ENCODE measurements at regions not wholly inside any gene's neighbourhood (a gene's known extent, or its start where the extent isn't known, plus 50 kb on each side); places are given as distances from the start of the nearest gene placed in this dataset.

- no peak for TF ChIP-seq CTCF (IDR thresholded peaks at IDR 0.05; ENCODE audit: borderline replicate concordance, insufficient read depth, low read depth, low read length)
- H3K4me3 ChIP-seq (ENCODE audit: low read depth, low read length), result no peak overlapping the region
Measured at GRCh38 chr5:135776457-135776856, 58.0 kb upstream of the SLC25A48 start.

GRCh38 chr5:135761746-135762145, 72.7 kb upstream of the SLC25A48 start:
- no peak for TF ChIP-seq CTCF (IDR thresholded peaks at IDR 0.05; ENCODE audit: borderline replicate concordance, insufficient read depth, low read depth, low read length)
- no peak overlapping the region for H3K4me3 ChIP-seq (ENCODE audit: low read depth, low read length)

GRCh38 chr5:135759149-135759784, 75.2 kb upstream of the SLC25A48 start:
- no peak for TF ChIP-seq CTCF (IDR thresholded peaks at IDR 0.05; ENCODE audit: borderline replicate concordance, insufficient read depth, low read depth, low read length)
- no peak overlapping the region for H3K4me3 ChIP-seq (ENCODE audit: low read depth, low read length)

GRCh38 chr5:135753990-135754389, 80.5 kb upstream of the SLC25A48 start:
- no peak for TF ChIP-seq CTCF (IDR thresholded peaks at IDR 0.05; ENCODE audit: borderline replicate concordance, insufficient read depth, low read depth, low read length)
- no peak overlapping the region for H3K4me3 ChIP-seq (ENCODE audit: low read depth, low read length)

- H3K4me3 ChIP-seq (ENCODE audit: low read depth, low read length), result no peak overlapping the region
- peak; percentile 43; the same call in 1 of the 2 replicates for TF ChIP-seq CTCF (IDR thresholded peaks at IDR 0.05; ENCODE audit: borderline replicate concordance, insufficient read depth, low read depth, low read length)
Measured at GRCh38 chr5:135750506-135750905, 84.0 kb upstream of the SLC25A48 start.

- no peak overlapping the region for H3K4me3 ChIP-seq (ENCODE audit: low read depth, low read length)
- TF ChIP-seq CTCF (IDR thresholded peaks at IDR 0.05; ENCODE audit: borderline replicate concordance, insufficient read depth, low read depth, low read length), result no peak
Measured at GRCh38 chr5:135747824-135748223, 86.6 kb upstream of the SLC25A48 start.

- no peak for TF ChIP-seq CTCF (IDR thresholded peaks at IDR 0.05; ENCODE audit: borderline replicate concordance, insufficient read depth, low read depth, low read length)
- H3K4me3 ChIP-seq (ENCODE audit: low read depth, low read length), result no peak overlapping the region
Measured at GRCh38 chr5:135745897-135746500, 88.5 kb upstream of the SLC25A48 start.
